ENCODE measurements at regions not wholly inside any gene's neighbourhood (a gene's known extent, or its start where the extent isn't known, plus 50 kb on each side); places are given as distances from the start of the nearest gene placed in this dataset.

- H3K27me3 ChIP-seq (ENCODE audit: control insufficient read depth, insufficient read depth, low read length): no peaks in the 10 kb centered on the region
- ChIA-PET POLR2A (no interaction called here), CTCF (no interaction called here)
Observed at GRCh38 chr20:52817511-52817910, 154.6 kb upstream of the TSHZ2 start.

GRCh38 chr20:52814371-52814770, 157.8 kb upstream of the TSHZ2 start:
- ChIA-PET CTCF (no interaction called here), POLR2A (no interaction called here)
- Histone ChIP-seq H3K27me3 (ENCODE audit: control insufficient read depth, insufficient read depth, low read length) (no peaks in the 10 kb centered on the region), H3K9me3 (ENCODE audit: control insufficient read depth, insufficient read depth, low read length) (0 out of 2 replicates have a peak, but pooled peaks cover 3% of the 10 kb centered on the region), H3K4me3 (ENCODE audit: low read depth, low read length) (no peak overlapping the region), H3K27ac (ENCODE audit: low read depth, low read length) (no peak overlapping the region)
- DNase-seq (ENCODE audit: low read depth, low spot score): no peak
- no peak for TF ChIP-seq CTCF (IDR thresholded peaks at IDR 0.05; ENCODE audit: low read depth, low read length)

More at GRCh38 chr20:52817511-52817910, 154.6 kb upstream of the TSHZ2 start:
- Histone ChIP-seq H3K27ac (ENCODE audit: low read depth, low read length) (no peak overlapping the region), H3K9me3 (ENCODE audit: control insufficient read depth, insufficient read depth, low read length) (0 out of 2 replicates have a peak, but pooled peaks cover 3% of the 10 kb centered on the region), H3K4me3 (ENCODE audit: low read depth, low read length) (no peak overlapping the region)
- TF ChIP-seq CTCF (IDR thresholded peaks at IDR 0.05; ENCODE audit: low read depth, low read length): no peak
- no peak for DNase-seq (ENCODE audit: low read depth, low spot score)

- Histone ChIP-seq H3K9me3 (ENCODE audit: control insufficient read depth, insufficient read depth, low read length) (no peaks in the 10 kb centered on the region), H3K27ac (ENCODE audit: low read depth, low read length) (no peak overlapping the region), H3K27me3 (ENCODE audit: control insufficient read depth, insufficient read depth, low read length) (no peaks in the 10 kb centered on the region), H3K4me3 (ENCODE audit: low read depth, low read length) (no peak overlapping the region)
- DNase-seq (ENCODE audit: low read depth, low spot score): no peak
- no peak for TF ChIP-seq CTCF (IDR thresholded peaks at IDR 0.05; ENCODE audit: low read depth, low read length)
- ChIA-PET POLR2A (no interaction called here), CTCF (no interaction called here)
Observed at GRCh38 chr20:52812231-52812847, 159.8 kb upstream of the TSHZ2 start.

GRCh38 chr20:52809003-52809402, 163.2 kb upstream of the TSHZ2 start:
- no peak overlapping the region for H3K4me3 ChIP-seq (ENCODE audit: low read depth, low read length)
- CTCF ChIA-PET: no interaction called here
- POLR2A ChIA-PET: no interaction called here
- H3K27ac ChIP-seq (ENCODE audit: low read depth, low read length): no peak overlapping the region
- DNase-seq (ENCODE audit: low read depth, low spot score): no peak
- TF ChIP-seq CTCF (IDR thresholded peaks at IDR 0.05; ENCODE audit: low read depth, low read length): no peak
- no peaks in the 10 kb centered on the region for H3K9me3 ChIP-seq (ENCODE audit: control insufficient read depth, insufficient read depth, low read length)
- no peaks in the 10 kb centered on the region for H3K27me3 ChIP-seq (ENCODE audit: control insufficient read depth, insufficient read depth, low read length)

- Histone ChIP-seq H3K27ac (ENCODE audit: low read depth, low read length) (no peak overlapping the region), H3K4me3 (ENCODE audit: low read depth, low read length) (no peak overlapping the region)
- CTCF ChIA-PET: no interaction called here
Observed at GRCh38 chr20:52806918-52807317, 165.2 kb upstream of the TSHZ2 start.

More at GRCh38 chr20:52806918-52807317, 165.2 kb upstream of the TSHZ2 start:
- Histone ChIP-seq H3K9me3 (ENCODE audit: control insufficient read depth, insufficient read depth, low read length) (no peaks in the 10 kb centered on the region), H3K27me3 (ENCODE audit: control insufficient read depth, insufficient read depth, low read length) (no peaks in the 10 kb centered on the region)
- POLR2A ChIA-PET: no interaction called here
- no peak for DNase-seq (ENCODE audit: low read depth, low spot score)
- no peak for TF ChIP-seq CTCF (IDR thresholded peaks at IDR 0.05; ENCODE audit: low read depth, low read length)

Measured in AG04450 (cell line).